Testis (tissue), 2 donors: ENCODE measurements at regions not wholly inside any gene's neighbourhood (a gene's known extent, or its start where the extent isn't known, plus 50 kb on each side); places are given as distances from the start of the nearest gene placed in this dataset.

ENCODE experiments used
- CTCF ChIP-seq, 3 experiments: fragments of 450-650 bp in 2 of 3; fragments of 200-600 bp in 1 of 3; sonication (generic) in 1 of 3; IDR thresholded peaks; one replicate each; pipeline ENCODE4 v1.5.1; 2016 to 2019; ENCODE audit warnings: antibody characterized with exemption in 3 of 3, mild to moderate bottlenecking in 2 of 3, moderate library complexity in 1 of 3
- POLR2A ChIP-seq: fragments of 450-650 bp; IDR thresholded peaks from one replicate; pipeline ENCODE4 v1.6.1; 2017; ENCODE audit warnings: antibody characterized with exemption, mild to moderate bottlenecking, moderate library complexity

GRCh38 chr13:107585469-107586180 lies 629.7 kb downstream of the LIG4 start:
- no peak for TF ChIP-seq CTCF (IDR thresholded peaks at IDR 0.05)
- TF ChIP-seq POLR2A, result no peak
